Kasumi-1 (cell line): ENCODE measurements at regions not wholly inside any gene's neighbourhood (a gene's known extent, or its start where the extent isn't known, plus 50 kb on each side); places are given as distances from the start of the nearest gene placed in this dataset.
"Not testable (repeated sequence)": the region's sequence is repeated elsewhere in the genome, so short reads cannot be mapped to it uniquely, and the experiment has no call there.

ENCODE experiments used
- DNase-seq, 2 experiments: peaks; one replicate each; lab custom pipeline; 2025; lab: John Stamatoyannopoulos, UW

GRCh38 chr4:184335520-184335919 lies 117.8 kb upstream of the ENPP6 start:
- peak; percentile 16 to 21 for DNase-seq

DNA sequence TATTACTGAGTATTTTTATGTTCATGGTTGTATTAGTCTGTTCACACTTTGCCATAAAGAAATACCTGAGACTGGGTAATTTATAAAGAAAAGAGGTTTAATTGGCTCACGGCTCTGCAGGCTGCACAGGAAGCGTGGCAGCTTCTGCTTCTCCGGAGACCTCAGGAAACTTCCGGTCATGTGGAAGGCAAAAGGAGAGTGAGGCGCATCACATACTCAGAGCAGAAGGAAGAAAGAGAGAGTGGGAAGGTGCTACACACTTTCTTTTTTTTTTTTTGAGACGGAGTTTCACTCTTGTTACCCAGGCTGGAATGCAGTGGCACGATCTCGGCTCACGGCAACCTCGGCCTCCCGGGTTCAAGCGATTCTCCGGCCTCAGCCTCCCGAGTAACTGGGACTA lies 115.8 kb upstream of the ENPP6 start:
- peak; percentile 15 to 43 for DNase-seq

- peak; percentile 41 to 43 for DNase-seq
These were observed 113.8 kb upstream of the ENPP6 start for GRCh38 chr4:184331268-184331995.

DNA sequence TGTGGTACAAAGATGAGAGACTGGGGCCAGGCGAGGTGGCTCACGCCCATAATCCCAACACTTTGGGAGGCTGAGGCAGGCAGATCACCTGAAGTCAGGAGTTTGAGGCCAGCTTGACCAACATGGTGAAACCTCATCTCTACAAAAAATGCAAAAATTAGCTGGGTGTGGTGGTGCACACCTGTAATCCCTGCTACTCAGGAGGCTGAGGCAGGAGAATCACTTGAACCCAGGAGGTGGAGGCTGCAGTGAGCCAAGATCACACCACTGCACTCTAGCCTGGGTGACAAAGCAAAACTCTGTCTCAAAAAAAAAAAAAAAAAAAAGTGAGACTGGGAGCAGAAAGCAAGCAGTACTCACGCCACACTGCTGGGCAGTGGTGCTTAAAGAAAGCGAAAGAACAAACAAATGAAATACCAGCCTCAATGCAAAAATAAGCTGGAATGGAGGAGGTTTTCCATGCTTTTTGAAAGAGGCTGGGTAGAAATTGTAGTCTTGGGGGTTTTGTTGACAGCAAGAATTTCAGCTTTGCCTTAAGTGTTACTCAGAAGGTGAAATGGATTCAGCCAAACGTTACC lies 112.9 kb upstream of the ENPP6 start:
- DNase-seq: not testable (repeated sequence)

GRCh38 chr4:184329659-184330400 lies 112.2 kb upstream of the ENPP6 start:
- DNase-seq: no peak

DNA sequence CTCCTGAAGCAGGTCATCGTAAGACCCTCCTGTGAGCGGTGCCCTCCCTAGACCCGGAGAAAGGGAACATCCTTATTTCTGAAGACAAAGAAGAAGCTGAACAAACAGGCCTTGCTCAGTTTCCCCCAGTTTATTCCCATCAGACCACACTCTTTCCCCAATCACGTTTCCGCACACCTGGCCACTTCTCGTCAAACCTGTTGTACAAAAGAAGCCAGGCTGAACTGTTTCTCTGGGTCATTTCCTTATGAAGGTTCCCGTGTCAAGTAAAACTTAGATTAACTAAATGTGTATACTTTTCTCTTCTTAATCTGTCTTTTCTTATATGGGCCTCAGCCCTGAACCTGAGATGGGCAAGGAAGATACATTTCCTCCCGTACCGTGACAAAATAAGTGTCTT lies 111.6 kb upstream of the ENPP6 start:
- DNase-seq: no peak

DNA sequence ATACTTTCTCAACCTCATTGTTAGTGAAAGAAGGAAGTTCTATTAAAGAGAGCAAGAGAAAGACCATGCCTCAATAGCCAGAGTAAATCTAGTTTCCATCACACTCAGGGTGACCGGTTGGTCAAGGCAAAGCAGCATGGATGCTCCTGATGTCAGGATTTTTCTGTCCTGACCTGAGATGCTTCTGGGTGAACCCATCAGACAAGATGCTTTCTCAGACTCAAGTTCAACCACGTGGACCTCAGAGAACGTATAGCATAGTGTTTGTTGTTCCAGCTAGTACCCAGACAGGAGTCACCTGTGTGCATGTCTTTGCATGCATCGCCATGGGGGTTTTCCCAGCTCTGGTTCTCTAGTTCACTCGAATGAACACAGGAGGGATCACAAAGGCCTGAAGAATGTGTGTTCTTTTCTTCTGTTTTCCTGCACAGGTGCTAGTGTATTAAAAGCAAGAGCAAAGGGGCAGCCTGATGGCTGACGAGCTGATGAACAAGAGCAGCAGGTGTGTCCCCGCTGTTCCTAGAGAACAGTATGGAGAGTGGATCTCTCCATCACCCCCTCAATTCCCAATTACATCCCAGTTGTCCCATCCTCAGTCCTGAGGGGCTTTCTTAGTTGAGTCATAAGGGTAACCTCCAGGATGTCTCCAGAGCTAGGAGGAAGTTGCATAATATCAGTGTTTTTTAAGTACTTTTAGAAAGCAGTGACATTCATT lies 110.5 kb upstream of the ENPP6 start:
- peak in 1 of 2 experiments; percentile 18 for DNase-seq

DNA sequence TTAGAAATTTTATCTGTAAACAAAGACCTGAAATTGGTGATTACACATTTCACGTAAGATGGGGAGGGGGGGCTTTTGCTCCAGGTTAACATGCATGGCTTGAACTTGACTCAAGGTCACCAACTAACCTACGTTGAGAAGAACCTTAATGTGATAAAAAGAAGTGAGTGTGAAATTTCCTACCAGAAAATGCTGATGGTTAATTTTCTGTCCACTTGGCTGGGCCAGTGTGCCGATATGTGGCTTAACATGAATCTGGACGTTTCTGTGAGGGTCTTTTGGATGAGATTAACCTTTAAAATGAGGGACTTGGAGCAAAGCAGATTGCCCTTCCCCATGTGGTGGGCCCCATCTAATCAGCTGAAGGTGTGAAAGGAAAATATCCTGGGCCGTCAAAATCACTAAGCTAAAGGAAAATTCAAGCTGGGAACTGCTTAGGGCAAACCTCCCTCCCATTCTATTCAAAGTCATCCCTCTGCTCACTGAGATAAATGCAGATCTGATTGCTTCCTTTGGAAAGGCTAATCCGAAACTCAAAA lies 107.3 kb upstream of the ENPP6 start:
- no peak for DNase-seq

DNA sequence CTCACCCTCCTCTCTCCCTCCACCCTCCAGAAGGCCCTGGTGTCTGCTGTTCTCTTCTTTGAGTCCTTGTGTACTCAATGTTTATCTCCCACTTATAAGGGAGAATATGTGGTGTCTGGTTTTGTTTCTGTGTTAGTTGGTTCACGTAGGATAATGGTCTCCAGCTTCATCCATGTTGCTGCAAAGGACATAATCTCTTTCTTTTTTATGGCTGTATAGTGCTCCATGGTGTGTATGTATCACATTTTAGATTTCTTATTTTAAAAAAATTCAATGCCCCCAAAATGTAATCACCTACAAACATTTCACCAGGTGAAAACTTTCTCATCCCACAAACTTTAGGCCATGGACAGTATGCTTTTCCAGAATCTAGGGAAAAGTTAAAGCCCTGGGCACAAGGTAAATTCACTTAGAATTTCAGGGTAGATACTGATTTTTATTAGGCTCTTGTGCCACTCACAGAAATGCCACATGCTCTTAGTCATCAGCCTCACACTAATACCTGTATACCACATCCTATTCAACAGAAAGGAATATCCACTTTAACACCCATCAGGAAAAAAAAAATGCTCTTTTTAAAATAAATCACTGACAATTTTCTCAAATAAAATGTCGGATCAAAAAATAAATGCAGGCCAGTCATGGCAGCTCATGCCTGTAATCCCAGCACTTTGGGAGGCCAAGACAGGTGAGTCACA lies 104.8 kb upstream of the ENPP6 start:
- DNase-seq: no peak

DNA sequence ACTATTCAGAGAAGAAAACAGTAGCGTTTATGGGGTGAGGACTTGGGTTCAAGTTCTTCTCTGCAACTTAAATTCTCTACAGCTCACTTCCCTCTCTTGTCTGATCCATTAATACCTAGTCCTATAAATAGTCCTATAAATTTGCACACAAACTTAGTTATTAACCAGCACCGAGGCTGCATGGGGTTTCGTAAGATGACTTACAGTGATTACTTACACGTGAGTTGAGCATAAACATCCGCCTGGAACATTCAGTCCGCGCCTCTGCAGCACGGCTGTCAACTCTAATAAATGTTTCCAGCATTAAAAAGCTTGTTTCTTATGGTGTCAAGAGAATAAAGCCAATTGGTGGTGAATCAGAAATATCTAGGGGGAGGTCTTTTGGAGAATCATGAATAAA lies 103.0 kb upstream of the ENPP6 start:
- DNase-seq: no peak

DNA sequence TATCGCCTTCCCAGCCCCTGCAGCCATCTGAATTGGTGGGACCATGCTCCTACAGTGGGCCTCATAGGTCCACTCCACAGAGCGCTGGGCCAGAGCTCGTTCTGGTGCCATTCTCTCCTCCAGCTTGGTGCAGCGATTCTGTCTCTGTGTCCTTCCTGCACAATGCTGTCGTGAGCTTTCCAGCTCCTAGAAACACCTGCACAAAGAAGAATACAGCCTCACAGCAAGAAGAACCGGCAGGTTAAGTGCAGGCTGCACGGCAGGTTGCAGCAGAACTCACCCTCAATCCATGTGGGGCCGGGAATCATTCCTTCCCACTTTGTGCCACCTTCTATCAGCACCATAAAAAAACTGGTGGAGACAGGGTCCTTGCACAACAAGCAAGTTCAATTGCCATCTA lies 101.2 kb upstream of the ENPP6 start:
- no peak for DNase-seq

GRCh38 chr4:184317234-184317918 lies 99.7 kb upstream of the ENPP6 start:
- no peak for DNase-seq

- no peak for DNase-seq
These were observed 99.1 kb upstream of the ENPP6 start for GRCh38 chr4:184316821-184317220.

DNA sequence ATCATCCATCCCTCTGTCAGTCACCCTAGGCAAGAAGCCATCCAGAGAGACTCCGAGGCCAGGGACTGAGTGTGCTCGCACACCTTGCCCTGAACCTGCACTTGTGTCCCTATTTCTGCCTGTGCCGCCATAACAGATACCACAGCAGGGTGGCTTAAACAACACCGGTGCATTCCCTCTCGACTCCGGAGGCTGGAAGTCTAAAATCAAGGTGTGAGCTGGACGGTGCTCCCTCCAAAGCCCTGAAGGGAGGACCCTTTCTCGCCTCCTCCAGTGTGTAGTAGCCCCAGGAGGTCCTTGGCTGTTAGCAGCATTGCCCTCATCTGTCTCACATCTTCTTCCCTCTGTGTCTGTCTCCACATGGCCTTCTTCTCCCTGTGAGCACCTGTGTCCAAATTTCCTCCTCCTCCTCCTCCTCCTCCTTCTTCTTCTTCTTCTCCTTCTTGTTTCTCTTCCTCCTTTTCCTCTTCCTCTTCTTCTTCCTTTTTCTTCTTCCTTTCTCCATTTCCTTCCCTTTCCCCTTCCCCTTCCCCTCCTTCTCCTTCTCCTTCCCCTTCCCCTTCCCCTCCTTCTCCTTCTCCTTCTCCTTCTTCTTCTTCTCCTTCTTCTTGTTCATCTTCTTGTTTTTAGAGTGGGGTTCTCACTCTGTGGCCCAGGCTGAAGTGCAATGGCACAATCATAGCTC lies 98.1 kb upstream of the ENPP6 start:
- no peak for DNase-seq

DNA sequence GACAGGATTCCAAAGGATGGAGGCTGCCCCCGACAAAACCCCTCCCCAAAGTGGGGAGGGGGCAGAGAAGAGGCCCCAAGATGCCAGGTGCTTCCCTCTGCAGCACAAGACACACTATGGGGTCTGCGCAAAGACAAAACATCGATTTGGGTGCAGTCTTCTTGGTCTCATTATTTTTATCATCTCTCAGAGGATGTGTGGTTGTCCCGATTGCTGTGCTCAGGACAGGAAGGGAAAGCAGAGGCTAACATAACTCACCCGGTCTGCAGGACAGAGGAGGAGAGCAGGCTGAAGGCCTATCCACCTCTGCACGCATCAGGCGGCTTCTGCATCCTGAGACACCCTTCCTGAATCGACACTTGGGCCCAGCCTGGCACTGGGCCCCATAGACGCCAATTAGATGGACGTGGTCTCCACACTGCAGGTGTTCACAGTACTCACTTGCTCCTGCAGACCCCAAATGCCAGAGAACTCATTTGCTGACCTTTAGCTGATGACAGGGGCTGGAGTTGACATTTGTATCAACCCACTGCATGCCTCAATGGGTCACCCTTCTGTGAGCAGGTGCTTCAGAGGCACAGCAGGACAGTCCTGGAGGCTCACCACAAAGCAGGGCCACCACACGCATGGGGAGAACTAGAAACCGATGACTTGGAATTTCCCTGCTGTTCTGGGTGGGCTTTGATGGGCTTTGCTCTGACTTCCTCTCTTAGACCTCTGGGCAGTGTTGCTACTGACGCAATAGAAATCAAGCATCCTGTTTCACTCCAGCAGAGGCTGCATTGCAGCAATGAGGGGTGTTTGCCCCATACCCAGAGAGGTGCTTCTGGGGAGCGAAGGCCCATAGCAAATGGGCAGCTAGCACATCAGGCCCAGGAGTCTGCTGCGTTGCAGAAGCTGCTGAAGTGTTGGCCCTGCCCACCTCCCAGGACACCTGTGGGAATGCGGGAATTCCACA lies 96.3 kb upstream of the ENPP6 start:
- peak; percentile 19 to 35 for DNase-seq

DNA sequence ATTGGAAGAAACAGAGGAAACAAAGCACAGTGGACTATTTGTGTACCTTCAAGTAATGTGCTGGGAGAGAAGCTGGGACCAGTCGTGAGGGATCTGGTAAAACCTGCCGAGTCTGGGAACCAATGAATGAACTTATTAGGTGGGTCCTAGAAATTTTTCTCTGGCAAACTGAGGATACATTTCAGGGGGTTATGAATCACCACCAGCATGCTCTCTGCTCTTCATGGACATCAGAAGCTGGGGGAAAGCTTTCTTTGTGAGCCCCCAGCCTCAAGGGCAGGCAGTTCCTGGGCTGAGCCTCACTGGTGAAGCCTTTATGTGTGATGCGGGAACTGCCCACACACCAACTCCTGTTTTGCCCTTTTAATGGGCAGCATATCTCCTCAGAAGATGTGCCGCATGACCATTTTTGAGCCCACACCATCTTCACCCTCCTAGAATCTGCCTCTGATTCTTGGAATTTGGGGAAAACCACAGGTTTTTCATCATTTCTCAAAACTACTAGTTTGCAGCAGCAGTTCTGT lies 95.4 kb upstream of the ENPP6 start:
- no peak for DNase-seq

GRCh38 chr4:184312126-184312525 lies 94.5 kb upstream of the ENPP6 start:
- DNase-seq: no peak

GRCh38 chr4:184310881-184311709 lies 93.4 kb upstream of the ENPP6 start:
- DNase-seq: no peak
